HUES6 (cell line): ENCODE measurements at regions not wholly inside any gene's neighbourhood (a gene's known extent, or its start where the extent isn't known, plus 50 kb on each side); places are given as distances from the start of the nearest gene placed in this dataset.
"Not testable (repeated sequence)": the region's sequence is repeated elsewhere in the genome, so short reads cannot be mapped to it uniquely, and the experiment has no call there.

ENCODE experiments used
- H3K27ac ChIP-seq: 2 replicates; pipeline ENCODE4 v1.7.0; 2013; ENCODE audit warnings: low read depth, mild to moderate bottlenecking, low read length, inconsistent platforms
- H3K27me3 ChIP-seq: 2 replicates; pipeline ENCODE4 v1.6.1; 2013; ENCODE audit warnings: low read length; ENCODE audit not compliant: control insufficient read depth, insufficient read depth
- H3K36me3 ChIP-seq: 2 replicates; pipeline ENCODE4 v1.6.1; 2013; ENCODE audit warnings: low read length; ENCODE audit not compliant: control insufficient read depth, insufficient read depth
- H3K4me1 ChIP-seq: 2 replicates; pipeline ENCODE4 v1.6.1; 2013; ENCODE audit warnings: low read length; ENCODE audit not compliant: control insufficient read depth, insufficient read depth
- H3K4me3 ChIP-seq: 2 replicates; pipeline ENCODE4 v1.5.1; 2013; ENCODE audit warnings: low read depth, low read length
- H3K9ac ChIP-seq: one replicate; pipeline ENCODE4 v1.6.1; 2013; ENCODE audit warnings: mild to moderate bottlenecking, low read length
- H3K9me3 ChIP-seq: 2 replicates; pipeline ENCODE4 v1.6.1; 2013; ENCODE audit warnings: low read depth, low read length; ENCODE audit not compliant: control insufficient read depth, insufficient read depth

- H3K27me3 ChIP-seq, result no peaks in the 10 kb centered on the region
- H3K9ac ChIP-seq, result no peak overlapping the region
- H3K4me1 ChIP-seq, result no peaks in the 10 kb centered on the region
- H3K4me3 ChIP-seq, result no peak overlapping the region
- H3K36me3 ChIP-seq, result no peaks in the 10 kb centered on the region
- H3K9me3 ChIP-seq, result no peaks in the 10 kb centered on the region
- H3K27ac ChIP-seq, result no peak overlapping the region
These were observed 546.2 kb upstream of the FOXG1 start for GRCh38 chr14:28220391-28220790.

DNA sequence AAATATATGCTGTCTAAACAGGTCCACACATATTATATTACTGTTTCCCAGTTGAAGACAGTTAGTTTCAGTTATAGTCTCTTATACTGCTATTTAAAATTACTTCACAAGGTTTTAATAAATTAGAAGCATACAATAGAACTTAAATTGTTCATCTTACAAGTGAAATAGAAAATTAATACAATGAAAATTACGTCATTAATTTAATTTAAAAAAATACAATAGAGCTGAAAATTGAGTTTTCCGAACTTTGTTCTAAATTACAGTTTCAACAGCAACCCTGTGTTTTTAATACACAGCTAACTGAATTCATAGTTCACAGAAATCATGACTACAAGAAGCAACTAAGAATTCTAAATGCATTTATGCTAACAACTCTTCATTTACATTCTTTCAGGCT, 525.7 kb upstream of the FOXG1 start:
- Histone ChIP-seq H3K27ac (no peak overlapping the region), H3K9me3 (peaks cover 9% of the 10 kb centered on the region; the same call in 1 of the 2 replicates), H3K4me3 (no peak overlapping the region), H3K4me1 (no peaks in the 10 kb centered on the region), H3K36me3 (no peaks in the 10 kb centered on the region), H3K9ac (no peak overlapping the region), H3K27me3 (no peaks in the 10 kb centered on the region)

GRCh38 chr14:28242895-28243294, 523.7 kb upstream of the FOXG1 start:
- H3K9me3 ChIP-seq, result peaks cover 9% of the 10 kb centered on the region; the same call in 1 of the 2 replicates
- H3K27ac ChIP-seq, result no peak overlapping the region
- no peaks in the 10 kb centered on the region for H3K36me3 ChIP-seq
- no peaks in the 10 kb centered on the region for H3K4me1 ChIP-seq
- no peak overlapping the region for H3K9ac ChIP-seq
- no peak overlapping the region for H3K4me3 ChIP-seq
- no peaks in the 10 kb centered on the region for H3K27me3 ChIP-seq

DNA sequence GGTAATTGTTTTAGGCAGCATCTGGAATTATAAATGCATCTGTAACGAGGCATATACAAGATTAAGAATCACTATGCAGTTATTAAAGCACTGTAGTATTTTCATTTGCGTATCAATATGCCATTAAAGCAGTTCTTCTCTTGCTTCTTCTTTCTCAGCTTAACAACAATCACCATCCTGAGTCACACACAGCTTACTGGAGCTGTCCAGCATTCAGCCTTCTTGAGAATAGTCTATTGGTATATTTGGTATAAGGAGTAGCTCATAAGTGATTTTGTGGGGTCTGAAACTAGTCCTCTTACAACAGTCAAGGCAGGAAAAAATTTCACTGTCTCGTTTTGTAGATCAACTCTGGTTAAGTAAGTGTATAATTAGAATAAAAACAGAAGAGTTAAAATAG, 523.0 kb upstream of the FOXG1 start:
- Histone ChIP-seq H3K9me3 (peaks cover 13% of the 10 kb centered on the region), H3K4me3 (no peak overlapping the region), H3K27me3 (no peaks in the 10 kb centered on the region), H3K9ac (no peak overlapping the region), H3K27ac (no peak overlapping the region), H3K36me3 (no peaks in the 10 kb centered on the region), H3K4me1 (no peaks in the 10 kb centered on the region)

GRCh38 chr14:28245216-28245615, 521.4 kb upstream of the FOXG1 start:
- H3K36me3 ChIP-seq, result no peaks in the 10 kb centered on the region
- H3K9ac ChIP-seq, result no peak overlapping the region
- H3K4me3 ChIP-seq, result no peak overlapping the region
- H3K27me3 ChIP-seq, result no peaks in the 10 kb centered on the region
- no peaks in the 10 kb centered on the region for H3K4me1 ChIP-seq
- no peak overlapping the region for H3K27ac ChIP-seq
- peaks cover 4% of the 10 kb centered on the region; the same call in 1 of the 2 replicates for H3K9me3 ChIP-seq

GRCh38 chr14:28247491-28247890, 519.1 kb upstream of the FOXG1 start:
- H3K27ac ChIP-seq, result no peak overlapping the region
- no peaks in the 10 kb centered on the region for H3K27me3 ChIP-seq
- no peak overlapping the region for H3K9ac ChIP-seq
- no peaks in the 10 kb centered on the region for H3K4me1 ChIP-seq
- no peaks in the 10 kb centered on the region for H3K36me3 ChIP-seq
- H3K9me3 ChIP-seq, result peaks cover 4% of the 10 kb centered on the region; the same call in 1 of the 2 replicates
- H3K4me3 ChIP-seq, result no peak overlapping the region

DNA sequence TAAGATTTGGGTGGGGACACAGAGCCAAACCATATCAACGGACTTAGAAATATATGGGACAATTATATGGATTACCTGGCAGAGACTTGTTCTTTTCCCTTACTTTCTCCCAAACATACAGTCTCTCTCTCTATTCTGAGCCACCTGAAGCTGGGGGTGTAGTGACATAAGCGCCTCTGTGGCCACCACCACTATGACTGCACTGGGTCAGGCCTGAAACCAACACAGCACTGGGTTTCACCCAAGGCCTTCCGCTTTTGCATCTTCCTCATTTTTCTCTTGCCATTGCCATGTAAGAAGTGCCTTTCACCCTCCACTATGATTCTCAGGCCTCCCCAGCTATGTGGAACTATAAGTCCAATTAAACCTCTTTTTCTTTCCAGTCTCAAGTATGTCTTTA, 514.5 kb upstream of the FOXG1 start:
- H3K4me3 ChIP-seq, H3K9me3 ChIP-seq, H3K4me1 ChIP-seq, H3K9ac ChIP-seq, H3K27me3 ChIP-seq, H3K27ac ChIP-seq, H3K36me3 ChIP-seq: not testable (repeated sequence)

DNA sequence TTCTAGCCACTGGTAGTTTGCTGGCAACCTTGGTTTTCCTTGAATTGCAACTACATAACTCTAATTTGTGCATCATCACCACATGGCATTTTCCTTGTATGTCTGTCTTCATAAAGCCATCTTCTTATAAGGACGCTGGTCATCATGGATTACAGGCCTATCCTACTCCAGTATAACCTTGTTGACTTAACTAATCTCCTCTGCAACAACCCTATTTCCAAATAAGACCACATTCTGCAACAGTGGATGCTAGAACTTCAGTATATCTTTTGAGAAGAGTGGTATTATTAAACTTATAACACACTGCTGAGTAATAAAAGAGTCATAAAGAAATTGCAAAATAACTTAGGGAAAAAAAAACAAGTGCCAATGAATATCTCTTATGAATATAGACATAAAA, 511.8 kb upstream of the FOXG1 start:
- Histone ChIP-seq H3K9me3 (no peaks in the 10 kb centered on the region), H3K27me3 (no peaks in the 10 kb centered on the region), H3K4me1 (no peaks in the 10 kb centered on the region), H3K36me3 (no peaks in the 10 kb centered on the region), H3K9ac (no peak overlapping the region), H3K4me3 (no peak overlapping the region), H3K27ac (no peak overlapping the region)

DNA sequence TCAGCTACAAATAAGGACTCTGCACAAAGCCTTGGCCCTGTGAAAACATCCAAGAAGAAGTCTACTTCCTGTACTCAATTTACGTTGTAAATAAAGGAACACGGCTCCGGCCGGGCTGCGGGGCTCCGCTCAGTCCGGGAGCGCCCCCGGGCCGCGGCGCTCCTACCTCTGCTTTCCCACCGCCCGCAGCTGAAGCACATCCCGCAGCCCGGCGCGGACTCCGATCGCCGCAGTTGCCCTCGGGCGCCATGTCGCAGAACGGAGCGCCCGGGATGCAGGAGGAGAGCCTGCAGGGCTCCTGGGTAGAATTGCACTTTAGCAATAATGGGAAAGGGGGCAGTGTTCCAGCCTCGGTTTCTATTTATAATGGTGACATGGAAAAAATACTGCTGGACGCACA, 502.3 kb upstream of the FOXG1 start:
- Histone ChIP-seq H3K27ac (no peak overlapping the region), H3K9me3 (0 out of 2 replicates have a peak, but pooled peaks cover 4% of the 10 kb centered on the region), H3K4me1 (no peaks in the 10 kb centered on the region), H3K9ac (no peak overlapping the region), H3K4me3 (no peak overlapping the region; the same call in 1 of the 2 replicates), H3K27me3 (peaks cover 7% of the 10 kb centered on the region; the same call in 1 of the 2 replicates), H3K36me3 (no peaks in the 10 kb centered on the region)

DNA sequence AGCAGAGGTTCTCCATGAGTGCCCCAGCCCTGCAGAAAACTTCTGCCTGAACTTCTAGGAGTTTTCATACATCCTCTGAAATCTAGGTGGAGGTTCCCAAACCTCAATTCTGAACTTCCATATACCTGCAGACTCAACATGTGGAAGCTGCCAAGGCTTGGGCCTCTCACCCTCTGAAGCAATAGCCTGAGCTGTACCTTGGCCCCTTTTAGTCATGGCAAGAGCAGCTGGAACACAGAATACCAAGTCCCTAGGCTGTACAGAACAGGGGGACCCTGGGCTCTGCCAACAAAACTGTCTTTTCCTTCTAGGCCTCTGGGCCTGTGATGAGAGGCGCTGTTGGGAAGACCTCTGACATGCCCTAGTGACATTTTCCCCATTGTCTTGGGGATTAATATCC, 494.3 kb upstream of the FOXG1 start:
- no peaks in the 10 kb centered on the region for H3K9me3 ChIP-seq
- H3K36me3 ChIP-seq, result no peaks in the 10 kb centered on the region
- H3K4me3 ChIP-seq, result no peak overlapping the region
- no peak overlapping the region for H3K27ac ChIP-seq
- no peaks in the 10 kb centered on the region for H3K4me1 ChIP-seq
- no peak overlapping the region for H3K9ac ChIP-seq
- no peaks in the 10 kb centered on the region for H3K27me3 ChIP-seq

- Histone ChIP-seq H3K27ac (no peak overlapping the region), H3K4me1 (no peaks in the 10 kb centered on the region), H3K36me3 (no peaks in the 10 kb centered on the region), H3K9me3 (no peaks in the 10 kb centered on the region), H3K27me3 (no peaks in the 10 kb centered on the region), H3K4me3 (no peak overlapping the region), H3K9ac (no peak overlapping the region)
These were observed 486.1 kb upstream of the FOXG1 start for GRCh38 chr14:28280530-28280929.

DNA sequence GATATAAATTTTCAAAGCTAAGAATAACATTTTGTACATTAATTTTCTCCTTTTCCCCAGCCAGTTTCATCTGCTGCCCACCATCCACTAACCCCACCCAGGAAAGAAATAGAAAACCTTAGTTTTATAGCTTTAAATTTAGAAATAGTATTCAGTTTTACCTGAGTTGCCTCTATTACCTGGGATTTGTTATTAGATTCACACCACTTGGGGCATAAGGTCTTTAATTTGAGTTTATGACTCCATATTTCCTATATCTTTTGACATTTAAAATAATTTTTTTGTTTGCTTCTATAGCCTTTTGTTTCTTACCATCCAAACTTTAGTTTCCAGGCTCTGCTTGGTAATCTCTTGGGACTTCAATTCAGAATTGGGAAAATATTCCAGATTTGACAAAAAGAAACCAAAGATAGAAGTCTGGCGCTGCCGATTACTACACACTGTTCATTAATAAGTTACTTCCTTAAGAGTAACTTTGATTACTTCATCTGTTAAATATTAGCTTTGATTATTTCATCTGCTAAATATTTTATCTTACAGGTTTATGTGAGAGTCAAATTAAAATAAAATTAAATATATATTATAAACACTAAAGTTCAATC, 485.5 kb upstream of the FOXG1 start:
- Histone ChIP-seq H3K4me3 (no peak overlapping the region), H3K27me3 (no peaks in the 10 kb centered on the region), H3K9ac (no peak overlapping the region), H3K27ac (no peak overlapping the region), H3K36me3 (no peaks in the 10 kb centered on the region), H3K4me1 (no peaks in the 10 kb centered on the region), H3K9me3 (no peaks in the 10 kb centered on the region)
